ENCODE measurements at regions not wholly inside any gene's neighbourhood (a gene's known extent, or its start where the extent isn't known, plus 50 kb on each side); places are given as distances from the start of the nearest gene placed in this dataset.

DNA sequence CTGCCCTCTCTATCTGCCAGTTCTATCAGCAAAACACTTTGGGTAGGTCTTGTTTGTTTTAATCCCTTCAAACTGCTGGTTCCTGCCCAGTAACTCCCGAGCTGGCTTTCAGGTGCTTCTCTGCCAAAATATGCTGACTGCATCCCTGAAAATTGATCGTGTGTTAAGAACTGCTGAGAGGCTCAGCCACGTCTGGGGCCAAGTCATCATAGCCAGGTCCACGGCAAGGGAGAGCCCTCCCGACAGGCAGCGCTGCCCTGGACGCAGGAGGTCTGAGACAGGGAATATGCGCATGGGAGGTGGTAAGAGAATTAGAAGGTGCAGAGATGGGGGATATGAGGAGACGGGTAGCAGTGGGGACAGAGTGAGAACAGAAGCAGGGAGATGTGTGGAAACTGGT lies 179.7 kb upstream of the TOPAZ1 start:
- H3K9me2 ChIP-seq (ENCODE audit: insufficient read depth) = no peaks in the 10 kb centered on the region
- no peak overlapping the region for H3K9ac ChIP-seq
- no peaks in the 10 kb centered on the region for H3K79me2 ChIP-seq (ENCODE audit: insufficient read depth)
- TF ChIP-seq EZH2 (IDR thresholded peaks at IDR 0.05; ENCODE audit: insufficient read depth, poor library complexity, severe bottlenecking) (no peak), EZH2phosphoT487 (IDR thresholded peaks at IDR 0.05; ENCODE audit: insufficient read depth, low read depth) (no peak)
- no peaks in the 10 kb centered on the region for H3F3A ChIP-seq (ENCODE audit: insufficient read depth)
- 54 to 61% methylated on average over 9 of the region's 9 CpGs for WGBS, 2 experiments (ENCODE audit: low coverage in 1 of 2, low lambda C conversion rate in 2 of 2, missing lambda C conversion rate in 2 of 2)
- in situ Hi-C loops (cut with MboI) = no loop called here
- no peak overlapping the region for H3K27ac ChIP-seq
- no peak overlapping the region for H3K4me2 ChIP-seq (ENCODE audit: unreplicated experiment)
- no peaks in the 10 kb centered on the region for H3K36me3 ChIP-seq (ENCODE audit: low read depth)
- H2AFZ ChIP-seq = no peak overlapping the region
- H3K9me3 ChIP-seq (ENCODE audit: low read depth) = no peaks in the 10 kb centered on the region
- no peak overlapping the region for H3K4me3 ChIP-seq
- DNase-seq = no peak
- H3K4me1 ChIP-seq (ENCODE audit: insufficient read depth) = peaks cover 7% of the 10 kb centered on the region
- H4K20me1 ChIP-seq (ENCODE audit: insufficient read depth) = no peaks in the 10 kb centered on the region
- H3K27me3 ChIP-seq (replicated peaks; ENCODE audit: insufficient read depth) = no peaks in the 10 kb centered on the region

DNA sequence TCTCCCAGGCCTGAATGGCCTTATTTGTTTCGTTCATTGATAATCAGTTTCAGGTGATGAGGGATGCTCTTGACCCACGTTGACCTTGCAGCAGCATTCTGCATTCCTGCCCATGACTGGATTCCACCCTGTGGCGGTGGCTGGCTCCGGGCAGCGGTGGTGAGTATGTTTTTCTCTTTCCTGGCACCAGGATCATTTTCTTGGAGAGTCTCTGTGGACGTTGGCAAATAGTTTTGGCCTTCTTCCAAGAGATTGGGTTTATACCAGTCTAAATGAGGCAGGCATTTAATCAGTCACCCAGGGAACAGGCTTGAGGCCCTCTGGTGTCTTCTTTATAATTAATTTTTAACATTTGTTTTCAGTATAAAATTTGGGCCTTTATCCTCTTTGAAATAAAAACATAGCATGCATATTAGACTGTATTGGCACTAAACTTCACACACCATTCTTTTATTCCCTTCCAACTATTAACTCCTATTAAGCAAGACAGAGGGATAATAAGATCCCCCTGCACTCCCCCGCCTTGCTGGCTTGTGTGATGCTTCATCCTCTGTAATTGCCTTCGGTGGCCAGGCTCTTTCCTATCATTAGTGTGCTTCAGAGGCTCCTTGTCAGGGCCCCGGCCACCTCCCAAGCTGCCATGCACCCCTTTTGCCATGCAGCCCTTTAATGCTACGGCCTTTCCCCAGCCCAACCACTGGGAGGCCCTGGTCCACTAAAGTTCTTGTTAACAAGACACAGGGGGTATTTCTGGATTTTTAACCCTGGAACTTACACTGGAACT lies 176.2 kb upstream of the TOPAZ1 start:
- Histone ChIP-seq H3K9me2 (ENCODE audit: insufficient read depth) (no peaks in the 10 kb centered on the region), H3K9me3 (ENCODE audit: low read depth) (no peaks in the 10 kb centered on the region), H3K27me3 (replicated peaks; ENCODE audit: insufficient read depth) (no peaks in the 10 kb centered on the region), H3K4me1 (ENCODE audit: insufficient read depth) (no peaks in the 10 kb centered on the region), H3K9ac (no peak overlapping the region), H2AFZ (no peak overlapping the region), H3F3A (ENCODE audit: insufficient read depth) (no peaks in the 10 kb centered on the region), H3K79me2 (ENCODE audit: insufficient read depth) (no peaks in the 10 kb centered on the region), H3K36me3 (ENCODE audit: low read depth) (no peaks in the 10 kb centered on the region), H3K27ac (no peak overlapping the region), H3K4me2 (ENCODE audit: unreplicated experiment) (no peak overlapping the region), H3K4me3 (no peak overlapping the region), H4K20me1 (ENCODE audit: insufficient read depth) (no peaks in the 10 kb centered on the region)
- 35% methylated on average over 10 of the region's 10 CpGs for WGBS, 2 experiments (ENCODE audit: low coverage in 1 of 2, low lambda C conversion rate in 2 of 2, missing lambda C conversion rate in 2 of 2)
- DNase-seq = peak; percentile 57
- in situ Hi-C loops (cut with MboI) = no loop called here
- TF ChIP-seq EZH2 (IDR thresholded peaks at IDR 0.05; ENCODE audit: insufficient read depth, poor library complexity, severe bottlenecking) (no peak), EZH2phosphoT487 (IDR thresholded peaks at IDR 0.05; ENCODE audit: insufficient read depth, low read depth) (no peak)

DNA sequence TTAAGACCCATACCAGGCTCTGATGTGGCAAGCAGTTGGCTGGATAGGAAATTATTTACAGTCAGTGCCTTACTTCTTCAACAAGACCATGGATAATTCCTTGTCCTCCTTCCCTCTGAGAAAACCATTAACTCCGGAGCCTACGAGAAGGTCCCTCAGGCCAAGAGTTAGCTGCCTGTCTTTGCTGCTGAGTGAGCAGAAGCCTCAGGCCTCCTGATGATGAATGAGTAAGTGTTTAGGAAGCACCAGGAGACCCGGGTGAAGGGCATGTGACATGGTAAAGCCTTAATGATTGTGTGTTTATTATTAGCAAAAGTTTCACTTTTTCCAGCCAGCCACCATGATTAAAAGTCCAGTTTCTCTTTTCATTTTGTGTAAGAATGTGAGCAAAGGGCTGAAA lies 174.9 kb upstream of the TOPAZ1 start:
- Histone ChIP-seq H3K9me3 (ENCODE audit: low read depth) (no peaks in the 10 kb centered on the region), H2AFZ (no peak overlapping the region), H3K36me3 (ENCODE audit: low read depth) (no peaks in the 10 kb centered on the region), H3K27ac (no peak overlapping the region), H3K27me3 (replicated peaks; ENCODE audit: insufficient read depth) (no peaks in the 10 kb centered on the region), H3F3A (ENCODE audit: insufficient read depth) (no peaks in the 10 kb centered on the region), H3K4me3 (no peak overlapping the region), H3K4me1 (ENCODE audit: insufficient read depth) (no peaks in the 10 kb centered on the region), H3K79me2 (ENCODE audit: insufficient read depth) (no peaks in the 10 kb centered on the region), H3K4me2 (ENCODE audit: unreplicated experiment) (no peak overlapping the region), H3K9ac (no peak overlapping the region), H3K9me2 (ENCODE audit: insufficient read depth) (no peaks in the 10 kb centered on the region), H4K20me1 (ENCODE audit: insufficient read depth) (no peaks in the 10 kb centered on the region)
- TF ChIP-seq EZH2 (IDR thresholded peaks at IDR 0.05; ENCODE audit: insufficient read depth, poor library complexity, severe bottlenecking) (no peak), EZH2phosphoT487 (IDR thresholded peaks at IDR 0.05; ENCODE audit: insufficient read depth, low read depth) (no peak)
- in situ Hi-C loops (cut with MboI) = no loop called here
- no peak for DNase-seq
- WGBS, 2 experiments (ENCODE audit: low coverage in 1 of 2, low lambda C conversion rate in 2 of 2, missing lambda C conversion rate in 2 of 2) = 75 to 79% methylated on average over 3 of the region's 3 CpGs

DNA sequence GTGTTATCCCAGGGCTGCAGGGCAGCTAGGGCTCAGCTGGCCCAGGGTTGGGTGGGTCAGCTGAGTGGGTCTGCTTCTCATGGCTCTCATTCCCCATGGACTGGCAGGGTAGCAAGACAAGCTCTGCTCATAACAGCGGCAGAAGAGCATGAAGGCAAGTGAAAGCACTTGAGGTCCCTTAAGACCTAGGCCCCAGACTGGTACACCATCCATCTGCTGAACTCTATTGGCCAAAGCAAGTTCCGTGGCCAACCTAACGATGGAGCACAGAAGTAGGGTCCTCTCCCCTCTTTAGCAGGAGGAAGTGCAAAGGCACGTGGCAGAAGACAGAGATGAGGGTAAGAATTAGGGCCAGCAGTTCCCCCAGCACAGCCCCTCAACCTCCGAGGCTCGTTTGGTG lies 174.3 kb upstream of the TOPAZ1 start:
- WGBS, 2 experiments (ENCODE audit: low coverage in 1 of 2, low lambda C conversion rate in 2 of 2, missing lambda C conversion rate in 2 of 2) = 70 to 75% methylated on average over 6 of the region's 6 CpGs
- no peak for TF ChIP-seq EZH2phosphoT487 (IDR thresholded peaks at IDR 0.05; ENCODE audit: insufficient read depth, low read depth)
- TF ChIP-seq EZH2 (IDR thresholded peaks at IDR 0.05; ENCODE audit: insufficient read depth, poor library complexity, severe bottlenecking) = no peak
- H3K79me2 ChIP-seq (ENCODE audit: insufficient read depth) = no peaks in the 10 kb centered on the region

More for the DNA sequence above, 174.3 kb upstream of the TOPAZ1 start:
- no peaks in the 10 kb centered on the region for H3K9me3 ChIP-seq (ENCODE audit: low read depth)
- H3K4me3 ChIP-seq = no peak overlapping the region
- no peak overlapping the region for H3K27ac ChIP-seq
- H3K4me2 ChIP-seq (ENCODE audit: unreplicated experiment) = no peak overlapping the region
- no peak overlapping the region for H3K9ac ChIP-seq
- no peaks in the 10 kb centered on the region for H3K27me3 ChIP-seq (replicated peaks; ENCODE audit: insufficient read depth)
- H2AFZ ChIP-seq = no peak overlapping the region
- no peaks in the 10 kb centered on the region for H3F3A ChIP-seq (ENCODE audit: insufficient read depth)
- in situ Hi-C loops (cut with MboI) = no loop called here
- H3K9me2 ChIP-seq (ENCODE audit: insufficient read depth) = no peaks in the 10 kb centered on the region
- no peaks in the 10 kb centered on the region for H4K20me1 ChIP-seq (ENCODE audit: insufficient read depth)
- no peaks in the 10 kb centered on the region for H3K36me3 ChIP-seq (ENCODE audit: low read depth)
- H3K4me1 ChIP-seq (ENCODE audit: insufficient read depth) = no peaks in the 10 kb centered on the region
- no peak for DNase-seq

All from GM23248 (cell line).